ENCODE measurements at regions not wholly inside any gene's neighbourhood (a gene's known extent, or its start where the extent isn't known, plus 50 kb on each side); places are given as distances from the start of the nearest gene placed in this dataset.

GRCh38 chr7:125547505-125547904 lies 617.9 kb upstream of the POT1 start:
- H3K4me1 ChIP-seq: no peaks in the 10 kb centered on the region
- H3K27me3 ChIP-seq: no peaks in the 10 kb centered on the region
- no peak for TF ChIP-seq CTCF (IDR thresholded peaks at IDR 0.05 in 4 of 5, conservative IDR thresholded peaks at IDR 0.05 in 1 of 5)
- no peak for TF ChIP-seq POLR2A (IDR thresholded peaks at IDR 0.05)
- no peaks in the 10 kb centered on the region for H3K36me3 ChIP-seq
- H3K27ac ChIP-seq: no peak overlapping the region
- ATAC-seq: no peak
- no peak overlapping the region for H3K4me3 ChIP-seq
- intact Hi-C loops (cut with DNase I; ENCODE audit: low total_unique reads) (no loop called here), in situ Hi-C loops (cut with MboI; ENCODE audit: low sequenced_read_pairs in 4 of 4) (no loop called here)
- no peak for DNase-seq
- no peaks in the 10 kb centered on the region for H3K9me3 ChIP-seq

GRCh38 chr7:125530553-125530952 lies 600.9 kb upstream of the POT1 start:
- Histone ChIP-seq H3K27me3 (no peaks in the 10 kb centered on the region), H3K4me1 (no peaks in the 10 kb centered on the region), H3K4me3 (no peak overlapping the region), H3K9me3 (no peaks in the 10 kb centered on the region), H3K27ac (no peak overlapping the region), H3K36me3 (no peaks in the 10 kb centered on the region)
- DNase-seq (no peak), ATAC-seq (no peak)
- no peak for TF ChIP-seq POLR2A (IDR thresholded peaks at IDR 0.05)
- in situ Hi-C loops (cut with MboI; ENCODE audit: low sequenced_read_pairs in 4 of 4) (no loop called here), intact Hi-C loops (cut with DNase I; ENCODE audit: low total_unique reads) (no loop called here)

- in situ Hi-C loops (cut with MboI; ENCODE audit: low sequenced_read_pairs in 4 of 4): no loop called here
- H3K4me1 ChIP-seq: no peaks in the 10 kb centered on the region
These were observed 599.6 kb upstream of the POT1 start for GRCh38 chr7:125529249-125529648.

GRCh38 chr7:125526958-125527357 lies 597.3 kb upstream of the POT1 start:
- no peaks in the 10 kb centered on the region for H3K27me3 ChIP-seq
- no peak overlapping the region for H3K27ac ChIP-seq
- no peaks in the 10 kb centered on the region for H3K9me3 ChIP-seq
- H3K4me1 ChIP-seq: no peaks in the 10 kb centered on the region
- intact Hi-C loops (cut with DNase I; ENCODE audit: low total_unique reads): no loop called here
- H3K36me3 ChIP-seq: no peaks in the 10 kb centered on the region
- DNase-seq (no peak), ATAC-seq (no peak)
- in situ Hi-C loops (cut with MboI; ENCODE audit: low sequenced_read_pairs in 4 of 4): no loop called here
- no peak overlapping the region for H3K4me3 ChIP-seq
- TF ChIP-seq POLR2A (IDR thresholded peaks at IDR 0.05) (no peak), CTCF (IDR thresholded peaks at IDR 0.05 in 4 of 5, conservative IDR thresholded peaks at IDR 0.05 in 1 of 5) (no peak)

More at GRCh38 chr7:125529249-125529648, 599.6 kb upstream of the POT1 start:
- H3K36me3 ChIP-seq: no peaks in the 10 kb centered on the region
- no peak overlapping the region for H3K4me3 ChIP-seq
- ATAC-seq (no peak), DNase-seq (no peak)
- no peaks in the 10 kb centered on the region for H3K27me3 ChIP-seq
- no peaks in the 10 kb centered on the region for H3K9me3 ChIP-seq
- TF ChIP-seq POLR2A (IDR thresholded peaks at IDR 0.05) (no peak), CTCF (IDR thresholded peaks at IDR 0.05 in 4 of 5, conservative IDR thresholded peaks at IDR 0.05 in 1 of 5) (no peak)
- intact Hi-C loops (cut with DNase I; ENCODE audit: low total_unique reads): no loop called here
- no peak overlapping the region for H3K27ac ChIP-seq

GRCh38 chr7:125526092-125526491 lies 596.5 kb upstream of the POT1 start:
- Histone ChIP-seq H3K27me3 (no peaks in the 10 kb centered on the region), H3K9me3 (no peaks in the 10 kb centered on the region), H3K36me3 (no peaks in the 10 kb centered on the region), H3K27ac (no peak overlapping the region), H3K4me3 (no peak overlapping the region), H3K4me1 (no peaks in the 10 kb centered on the region)
- in situ Hi-C loops (cut with MboI; ENCODE audit: low sequenced_read_pairs in 4 of 4) (no loop called here), intact Hi-C loops (cut with DNase I; ENCODE audit: low total_unique reads) (no loop called here)
- TF ChIP-seq POLR2A (IDR thresholded peaks at IDR 0.05) (no peak), CTCF (IDR thresholded peaks at IDR 0.05 in 4 of 5, conservative IDR thresholded peaks at IDR 0.05 in 1 of 5) (no peak)
- DNase-seq (no peak), ATAC-seq (no peak)

Measured in gastrocnemius medialis (tissue), 4 donors.